ENCODE measurements at regions not wholly inside any gene's neighbourhood (a gene's known extent, or its start where the extent isn't known, plus 50 kb on each side); places are given as distances from the start of the nearest gene placed in this dataset.

GRCh38 chr7:68562323-68562899 is 1035.9 kb upstream of the AUTS2 start:
- no peaks in the 10 kb centered on the region for H3K36me3 Mint-ChIP-seq
- no peak for ATAC-seq

GRCh38 chr7:68564306-68565135 is 1033.8 kb upstream of the AUTS2 start:
- Mint-ChIP-seq H3K4me1 (no peaks in the 10 kb centered on the region), H3K27ac (no peak overlapping the region)

More at GRCh38 chr7:68562323-68562899, 1035.9 kb upstream of the AUTS2 start:
- Mint-ChIP-seq H3K4me1 (no peaks in the 10 kb centered on the region), H3K4me3 (no peak overlapping the region), H3K27me3 (no peaks in the 10 kb centered on the region), H3K27ac (no peak overlapping the region), H3K9me3 (peaks cover 4% of the 10 kb centered on the region)

GRCh38 chr7:68571286-68571685 is 1027.0 kb upstream of the AUTS2 start:
- Mint-ChIP-seq H3K4me3 (no peak overlapping the region), H3K4me1 (no peaks in the 10 kb centered on the region), H3K27me3 (peaks cover 8% of the 10 kb centered on the region), H3K9me3 (peaks cover 3% of the 10 kb centered on the region), H3K27ac (no peak overlapping the region), H3K36me3 (no peaks in the 10 kb centered on the region)
- no peak for ATAC-seq

More at GRCh38 chr7:68564306-68565135, 1033.8 kb upstream of the AUTS2 start:
- no peaks in the 10 kb centered on the region for H3K36me3 Mint-ChIP-seq
- no peaks in the 10 kb centered on the region for H3K27me3 Mint-ChIP-seq
- H3K9me3 Mint-ChIP-seq, result peaks cover 1% of the 10 kb centered on the region
- ATAC-seq, result no peak
- no peak overlapping the region for H3K4me3 Mint-ChIP-seq

- peaks cover 3% of the 10 kb centered on the region for H3K9me3 Mint-ChIP-seq
- H3K4me3 Mint-ChIP-seq, result no peak overlapping the region
- no peaks in the 10 kb centered on the region for H3K4me1 Mint-ChIP-seq
- no peak overlapping the region for H3K27ac Mint-ChIP-seq
- no peaks in the 10 kb centered on the region for H3K36me3 Mint-ChIP-seq
- peaks cover 8% of the 10 kb centered on the region for H3K27me3 Mint-ChIP-seq
- no peak for ATAC-seq
Observed at GRCh38 chr7:68573271-68574005, 1024.8 kb upstream of the AUTS2 start.

- Mint-ChIP-seq H3K4me3 (no peak overlapping the region), H3K36me3 (no peaks in the 10 kb centered on the region), H3K9me3 (peaks cover 15% of the 10 kb centered on the region), H3K27me3 (peaks cover 8% of the 10 kb centered on the region), H3K27ac (no peak overlapping the region), H3K4me1 (no peaks in the 10 kb centered on the region)
- no peak for ATAC-seq
Observed at GRCh38 chr7:68576366-68576765, 1021.9 kb upstream of the AUTS2 start.

GRCh38 chr7:68581417-68581816 is 1016.9 kb upstream of the AUTS2 start:
- Mint-ChIP-seq H3K9me3 (peaks cover 22% of the 10 kb centered on the region), H3K27me3 (no peaks in the 10 kb centered on the region)

GRCh38 chr7:68587599-68587998 is 1010.7 kb upstream of the AUTS2 start:
- no peaks in the 10 kb centered on the region for H3K27me3 Mint-ChIP-seq
- H3K9me3 Mint-ChIP-seq, result peaks cover 4% of the 10 kb centered on the region
- H3K4me1 Mint-ChIP-seq, result no peaks in the 10 kb centered on the region
- H3K27ac Mint-ChIP-seq, result no peak overlapping the region
- no peaks in the 10 kb centered on the region for H3K36me3 Mint-ChIP-seq
- no peak for ATAC-seq
- no peak overlapping the region for H3K4me3 Mint-ChIP-seq

More at GRCh38 chr7:68581417-68581816, 1016.9 kb upstream of the AUTS2 start:
- H3K36me3 Mint-ChIP-seq, result no peaks in the 10 kb centered on the region
- no peaks in the 10 kb centered on the region for H3K4me1 Mint-ChIP-seq
- no peak for ATAC-seq
- H3K4me3 Mint-ChIP-seq, result no peak overlapping the region
- H3K27ac Mint-ChIP-seq, result no peak overlapping the region

- H3K4me3 Mint-ChIP-seq, result no peak overlapping the region
- no peaks in the 10 kb centered on the region for H3K4me1 Mint-ChIP-seq
- no peaks in the 10 kb centered on the region for H3K27me3 Mint-ChIP-seq
- H3K27ac Mint-ChIP-seq, result no peak overlapping the region
- no peaks in the 10 kb centered on the region for H3K9me3 Mint-ChIP-seq
- H3K36me3 Mint-ChIP-seq, result no peaks in the 10 kb centered on the region
- ATAC-seq, result no peak
Observed at GRCh38 chr7:68601826-68602225, 996.4 kb upstream of the AUTS2 start.

GRCh38 chr7:68604541-68604940 is 993.7 kb upstream of the AUTS2 start:
- Mint-ChIP-seq H3K27me3 (no peaks in the 10 kb centered on the region), H3K27ac (no peak overlapping the region), H3K9me3 (peaks cover 17% of the 10 kb centered on the region), H3K4me3 (no peak overlapping the region), H3K36me3 (no peaks in the 10 kb centered on the region), H3K4me1 (no peaks in the 10 kb centered on the region)
- ATAC-seq, result no peak

GRCh38 chr7:68610701-68611100 is 987.6 kb upstream of the AUTS2 start:
- Mint-ChIP-seq H3K4me3 (no peak overlapping the region), H3K36me3 (no peaks in the 10 kb centered on the region), H3K27me3 (peaks cover 11% of the 10 kb centered on the region), H3K4me1 (no peaks in the 10 kb centered on the region), H3K27ac (no peak overlapping the region), H3K9me3 (peaks cover 37% of the 10 kb centered on the region)
- ATAC-seq, result no peak

GRCh38 chr7:68613405-68613804 is 984.9 kb upstream of the AUTS2 start:
- Mint-ChIP-seq H3K4me3 (no peak overlapping the region), H3K27me3 (peaks cover 11% of the 10 kb centered on the region), H3K4me1 (no peaks in the 10 kb centered on the region), H3K36me3 (no peaks in the 10 kb centered on the region), H3K9me3 (peaks cover 30% of the 10 kb centered on the region), H3K27ac (no peak overlapping the region)
- no peak for ATAC-seq

- H3K9me3 Mint-ChIP-seq, result peaks cover 26% of the 10 kb centered on the region
Observed at GRCh38 chr7:68613897-68614296, 984.4 kb upstream of the AUTS2 start.

GRCh38 chr7:68619526-68619925 is 978.7 kb upstream of the AUTS2 start:
- Mint-ChIP-seq H3K36me3 (no peaks in the 10 kb centered on the region), H3K27me3 (peaks cover 4% of the 10 kb centered on the region), H3K27ac (no peak overlapping the region), H3K4me1 (no peaks in the 10 kb centered on the region), H3K9me3 (peaks cover 14% of the 10 kb centered on the region), H3K4me3 (no peak overlapping the region)
- ATAC-seq, result no peak

More at GRCh38 chr7:68613897-68614296, 984.4 kb upstream of the AUTS2 start:
- Mint-ChIP-seq H3K27ac (no peak overlapping the region), H3K4me3 (no peak overlapping the region), H3K4me1 (no peaks in the 10 kb centered on the region), H3K27me3 (peaks cover 11% of the 10 kb centered on the region), H3K36me3 (no peaks in the 10 kb centered on the region)
- ATAC-seq, result no peak

- Mint-ChIP-seq H3K4me1 (no peaks in the 10 kb centered on the region), H3K27ac (no peak overlapping the region), H3K27me3 (no peaks in the 10 kb centered on the region), H3K9me3 (no peaks in the 10 kb centered on the region), H3K4me3 (no peak overlapping the region), H3K36me3 (no peaks in the 10 kb centered on the region)
- no peak for ATAC-seq
Observed at GRCh38 chr7:68622500-68622899, 975.8 kb upstream of the AUTS2 start.

GRCh38 chr7:68623030-68623429 is 975.2 kb upstream of the AUTS2 start:
- Mint-ChIP-seq H3K27me3 (no peaks in the 10 kb centered on the region), H3K4me3 (no peak overlapping the region), H3K36me3 (no peaks in the 10 kb centered on the region), H3K4me1 (no peaks in the 10 kb centered on the region), H3K9me3 (no peaks in the 10 kb centered on the region), H3K27ac (no peak overlapping the region)
- no peak for ATAC-seq

Data from stimulated activated memory B cell treated with anti-CD40 and anti-IgM and Interleukin-4, amounts not matched to agents 10 μg/mL and 1 μg/mL and 100 μg/mL, for 72 hours (primary cell).